H9 (cell line): ENCODE measurements at regions not wholly inside any gene's neighbourhood (a gene's known extent, or its start where the extent isn't known, plus 50 kb on each side); places are given as distances from the start of the nearest gene placed in this dataset.

Experiments
- DNase-seq: peaks from one replicate; pipeline ENCODE4 v3.0.0-alpha.2; 2017
- H2AFZ ChIP-seq: one replicate; pipeline ENCODE4 v1.6.1; 2013; ENCODE audit warnings: mild to moderate bottlenecking, low read length, control low read depth, moderate library complexity
- H2AK5ac ChIP-seq: 2 replicates; pipeline ENCODE4 v1.6.1; 2013; ENCODE audit warnings: low read length, control low read depth, mixed read lengths; ENCODE audit not compliant: insufficient read length
- H2BK120ac ChIP-seq: one replicate; pipeline ENCODE4 v1.6.1; 2013; ENCODE audit warnings: low read depth, mild to moderate bottlenecking, low read length, control low read depth, inconsistent platforms; ENCODE audit not compliant: poor library complexity, severe bottlenecking
- H2BK12ac ChIP-seq: 2 replicates; pipeline ENCODE4 v1.6.1; 2013; ENCODE audit warnings: low read length, control low read depth, mixed read lengths, low read depth; ENCODE audit not compliant: insufficient read length
- H2BK15ac ChIP-seq: 2 replicates; pipeline ENCODE4 v1.6.1; 2013; ENCODE audit warnings: low read depth, low read length, control low read depth
- H2BK20ac ChIP-seq: one replicate; pipeline ENCODE4 v1.6.1; 2013; ENCODE audit warnings: low read depth, mild to moderate bottlenecking, low read length, control low read depth, inconsistent platforms; ENCODE audit not compliant: poor library complexity, severe bottlenecking
- H2BK5ac ChIP-seq: 2 replicates; pipeline ENCODE4 v1.6.1; 2013; ENCODE audit warnings: low read length, control low read depth, mixed read lengths; ENCODE audit not compliant: insufficient read length
- H3K14ac ChIP-seq: 2 replicates; pipeline ENCODE4 v1.6.1; 2013; ENCODE audit warnings: low read length, control low read depth; ENCODE audit not compliant: insufficient read depth
- H3K18ac ChIP-seq: 2 replicates; pipeline ENCODE4 v1.6.1; 2013; ENCODE audit warnings: low read depth, mild to moderate bottlenecking, mixed read lengths, low read length, control low read depth; ENCODE audit not compliant: insufficient read length
- H3K23ac ChIP-seq: 2 replicates; pipeline ENCODE4 v1.6.1; 2013; ENCODE audit warnings: low read length, control low read depth, mixed read lengths, low read depth; ENCODE audit not compliant: insufficient read length
- H3K23me2 ChIP-seq: 2 replicates; pipeline ENCODE4 v1.6.1; 2013; ENCODE audit warnings: low read depth, mild to moderate bottlenecking, mixed read lengths, low read length, control low read depth; ENCODE audit not compliant: insufficient read length, poor library complexity, severe bottlenecking
- H3K27ac ChIP-seq: 2 replicates; pipeline ENCODE4 v1.5.1; 2013; ENCODE audit warnings: low read length, control low read depth, mixed read lengths, low read depth; ENCODE audit not compliant: insufficient read length
- H3K27me3 ChIP-seq: 2 replicates; pipeline ENCODE4 v1.6.1; 2013; ENCODE audit warnings: low read length, control low read depth, inconsistent platforms; ENCODE audit not compliant: insufficient read depth
- H3K4ac ChIP-seq: 2 replicates; pipeline ENCODE4 v1.6.1; 2013; ENCODE audit warnings: low read depth, mild to moderate bottlenecking, control low read depth, inconsistent platforms, low read length, moderate library complexity
- H3K4me1 ChIP-seq: 2 replicates; pipeline ENCODE4 v1.6.1; 2013; ENCODE audit warnings: low read length, control low read depth, inconsistent platforms; ENCODE audit not compliant: insufficient read depth
- H3K4me2 ChIP-seq: 2 replicates; pipeline ENCODE4 v1.6.1; 2013; ENCODE audit warnings: low read length, control low read depth, mixed read lengths; ENCODE audit not compliant: insufficient read length, insufficient read depth
- H3K56ac ChIP-seq: 2 replicates; pipeline ENCODE4 v1.6.1; 2013; ENCODE audit warnings: low read depth, mild to moderate bottlenecking, mixed read lengths, low read length, control low read depth; ENCODE audit not compliant: insufficient read length
- H3K79me1 ChIP-seq: 2 replicates; pipeline ENCODE4 v1.6.1; 2013; ENCODE audit warnings: low read depth, mild to moderate bottlenecking, moderate library complexity, low read length, control low read depth, inconsistent platforms; ENCODE audit not compliant: insufficient read depth, poor library complexity, severe bottlenecking
- H3K79me2 ChIP-seq: 2 replicates; pipeline ENCODE4 v1.6.1; 2013; ENCODE audit warnings: low read length, control low read depth, inconsistent platforms; ENCODE audit not compliant: insufficient read depth
- H3K9ac ChIP-seq: 2 replicates; pipeline ENCODE4 v1.6.1; 2013; ENCODE audit warnings: low read length, control low read depth, mixed read lengths; ENCODE audit not compliant: insufficient read length; ENCODE audit errors: extremely low read depth
- H3K9me3 ChIP-seq: one replicate; pipeline ENCODE4 v1.6.1; 2013; ENCODE audit warnings: low read depth, low read length, inconsistent platforms; ENCODE audit not compliant: control insufficient read depth
- H3T11ph ChIP-seq: one replicate; pipeline ENCODE4 v1.6.1; 2013; ENCODE audit warnings: mild to moderate bottlenecking, low read length, control low read depth, inconsistent platforms
- H4K20me1 ChIP-seq: one replicate; pipeline ENCODE4 v1.6.1; 2013; ENCODE audit not compliant: control insufficient read depth, insufficient read length, insufficient read depth
- H4K5ac ChIP-seq: 2 replicates; pipeline ENCODE4 v1.6.1; 2013; ENCODE audit warnings: low read depth, mild to moderate bottlenecking, mixed read lengths, low read length, control low read depth; ENCODE audit not compliant: insufficient read length
- H4K8ac ChIP-seq: replicated peaks from 2 replicates; pipeline ENCODE4 v1.6.1; 2013; ENCODE audit warnings: low read length, control low read depth, mixed read lengths, low read depth; ENCODE audit not compliant: insufficient read length
- H4K91ac ChIP-seq: 2 replicates; pipeline ENCODE4 v1.6.1; 2013; ENCODE audit warnings: low read depth, mild to moderate bottlenecking, moderate library complexity, mixed read lengths, low read length, control low read depth; ENCODE audit not compliant: insufficient read length
- H3K27ac Mint-ChIP-seq, 3 experiments: 2 replicates in 2 of 3; 3 replicates in 1 of 3; pipeline ENCODE4 v1.8.0; 2020 to 2021; ENCODE audit warnings: mixed read lengths in 3 of 3, mild to moderate bottlenecking in 1 of 3, moderate library complexity in 1 of 3
- H3K27me3 Mint-ChIP-seq: 2 replicates; pipeline ENCODE4 v1.8.0; 2021; ENCODE audit warnings: low read depth, mild to moderate bottlenecking, moderate library complexity, mixed read lengths
- H3K36me3 Mint-ChIP-seq, 3 experiments: 2 replicates in 2 of 3; 3 replicates in 1 of 3; pipeline ENCODE4 v1.8.0; 2020 to 2021; ENCODE audit warnings: low read depth in 3 of 3, mixed read lengths in 3 of 3; ENCODE audit not compliant: insufficient read depth in 1 of 3
- H3K4me1 Mint-ChIP-seq, 2 experiments: 2 replicates each; pipeline ENCODE4 v1.8.0; 2020; ENCODE audit warnings: mixed read lengths in 2 of 2
- H3K4me3 Mint-ChIP-seq, 2 experiments: 2 replicates in 1 of 2; 3 replicates in 1 of 2; pipeline ENCODE4 v1.8.0; 2020 to 2021; ENCODE audit warnings: mild to moderate bottlenecking in 2 of 2, mixed read lengths in 2 of 2, moderate library complexity in 1 of 2
- H3K9me3 Mint-ChIP-seq, 2 experiments: 2 replicates in 1 of 2; 3 replicates in 1 of 2; pipeline ENCODE4 v1.8.0; 2020; ENCODE audit warnings: mild to moderate bottlenecking in 2 of 2, mixed read lengths in 2 of 2, moderate library complexity in 1 of 2
- WGBS: extraction: QIAGEN DNeasy Blood & Tissue Kit; methylation state at CpG from one replicate; pipeline ENCODE4 v1.1.7; 2013; ENCODE audit warnings: missing lambda C conversion rate, low lambda C conversion rate, mixed read lengths; ENCODE audit not compliant: insufficient read length; ENCODE audit errors: extremely low coverage; 5-methylcytosine and 5-hydroxymethylcytosine counted together
- TF ChIP-seq, protein P1 (sequence below): fragments of 200-600 bp; sonication (generic); conservative IDR thresholded peaks from 3 replicates; pipeline ENCODE4 v1.8.0; 2021; ENCODE audit warnings: antibody characterized with exemption, mild to moderate bottlenecking

- no peak overlapping the region for H3K14ac ChIP-seq
Measured at GRCh38 chr22:48106715-48107259, 1344.3 kb downstream of the TBC1D22A start.

More at GRCh38 chr22:48106715-48107259, 1344.3 kb downstream of the TBC1D22A start:
- WGBS, result no CpG with 5 or more reads among the region's 6 CpGs
- no peaks in the 10 kb centered on the region for H3K9me3 ChIP-seq
- no peaks in the 10 kb centered on the region for H3K4me1 ChIP-seq
- H3K23ac ChIP-seq, result no peak overlapping the region
- TF ChIP-seq, protein P1, sequence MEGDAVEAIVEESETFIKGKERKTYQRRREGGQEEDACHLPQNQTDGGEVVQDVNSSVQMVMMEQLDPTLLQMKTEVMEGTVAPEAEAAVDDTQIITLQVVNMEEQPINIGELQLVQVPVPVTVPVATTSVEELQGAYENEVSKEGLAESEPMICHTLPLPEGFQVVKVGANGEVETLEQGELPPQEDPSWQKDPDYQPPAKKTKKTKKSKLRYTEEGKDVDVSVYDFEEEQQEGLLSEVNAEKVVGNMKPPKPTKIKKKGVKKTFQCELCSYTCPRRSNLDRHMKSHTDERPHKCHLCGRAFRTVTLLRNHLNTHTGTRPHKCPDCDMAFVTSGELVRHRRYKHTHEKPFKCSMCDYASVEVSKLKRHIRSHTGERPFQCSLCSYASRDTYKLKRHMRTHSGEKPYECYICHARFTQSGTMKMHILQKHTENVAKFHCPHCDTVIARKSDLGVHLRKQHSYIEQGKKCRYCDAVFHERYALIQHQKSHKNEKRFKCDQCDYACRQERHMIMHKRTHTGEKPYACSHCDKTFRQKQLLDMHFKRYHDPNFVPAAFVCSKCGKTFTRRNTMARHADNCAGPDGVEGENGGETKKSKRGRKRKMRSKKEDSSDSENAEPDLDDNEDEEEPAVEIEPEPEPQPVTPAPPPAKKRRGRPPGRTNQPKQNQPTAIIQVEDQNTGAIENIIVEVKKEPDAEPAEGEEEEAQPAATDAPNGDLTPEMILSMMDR, result no peak
- peaks cover 11% of the 10 kb centered on the region; the same call in 1 of the 2 replicates for H3K27me3 Mint-ChIP-seq
- H4K91ac ChIP-seq, result no peak overlapping the region
- H3K4me3 Mint-ChIP-seq, result no peak overlapping the region
- H3K23me2 ChIP-seq, result no peaks in the 10 kb centered on the region
- no peak overlapping the region for H4K8ac ChIP-seq
- no peak overlapping the region for H3K18ac ChIP-seq
- no peaks in the 10 kb centered on the region for H3K79me2 ChIP-seq
- no peak overlapping the region for H3K56ac ChIP-seq
- H3K36me3 Mint-ChIP-seq, result peaks cover 0 to 10% (median 7%) of the 10 kb centered on the region in 3 experiments; a peak in 4 of 7 replicates
- no peak overlapping the region for H2BK20ac ChIP-seq
- H2AK5ac ChIP-seq, result no peak overlapping the region
- no peak for DNase-seq
- peaks cover 13 to 16% of the 10 kb centered on the region in 2 experiments for H3K9me3 Mint-ChIP-seq
- no peak overlapping the region for H3K27ac Mint-ChIP-seq
- H2BK120ac ChIP-seq, result no peak overlapping the region
- H2BK5ac ChIP-seq, result no peak overlapping the region
- H3K79me1 ChIP-seq, result no peaks in the 10 kb centered on the region
- H3T11ph ChIP-seq, result no peak overlapping the region
- no peak overlapping the region for H2AFZ ChIP-seq
- no peaks in the 10 kb centered on the region for H3K4me1 Mint-ChIP-seq
- no peak overlapping the region for H2BK12ac ChIP-seq
- H4K20me1 ChIP-seq, result no peaks in the 10 kb centered on the region
- no peak overlapping the region for H4K5ac ChIP-seq
- no peak overlapping the region for H3K4me2 ChIP-seq
- H3K27ac ChIP-seq, result no peak overlapping the region
- no peak overlapping the region for H3K9ac ChIP-seq
- no peaks in the 10 kb centered on the region for H3K27me3 ChIP-seq
- no peak overlapping the region for H2BK15ac ChIP-seq
- H3K4ac ChIP-seq, result no peak overlapping the region
